ENCODE measurements at regions not wholly inside any gene's neighbourhood (a gene's known extent, or its start where the extent isn't known, plus 50 kb on each side); places are given as distances from the start of the nearest gene placed in this dataset.
"Not testable (repeated sequence)": the region's sequence is repeated elsewhere in the genome, so short reads cannot be mapped to it uniquely, and the experiment has no call there.

- no peak for DNase-seq (ENCODE audit: low read depth)
Observed at GRCh38 chr9:2354856-2355696, 266.5 kb upstream of the VLDLR start.

- DNase-seq (ENCODE audit: low read depth), result no peak
Observed at GRCh38 chr9:2355697-2355983, 265.9 kb upstream of the VLDLR start.

GRCh38 chr9:2356041-2356790, 265.4 kb upstream of the VLDLR start:
- DNase-seq (ENCODE audit: low read depth), result no peak

- no peak for DNase-seq (ENCODE audit: low read depth)
Observed at GRCh38 chr9:2359891-2360471, 261.6 kb upstream of the VLDLR start.

GRCh38 chr9:2362150-2362549, 259.4 kb upstream of the VLDLR start:
- DNase-seq (ENCODE audit: low read depth), result no peak

GRCh38 chr9:2363138-2363745, 258.3 kb upstream of the VLDLR start:
- DNase-seq (ENCODE audit: low read depth), result no peak

- DNase-seq (ENCODE audit: low read depth), result no peak
Observed at GRCh38 chr9:2363781-2364180, 257.8 kb upstream of the VLDLR start.

- no peak for DNase-seq (ENCODE audit: low read depth)
Observed at GRCh38 chr9:2367970-2368369, 253.6 kb upstream of the VLDLR start.

GRCh38 chr9:2373648-2374047, 247.9 kb upstream of the VLDLR start:
- no peak for DNase-seq (ENCODE audit: low read depth)

- no peak for DNase-seq (ENCODE audit: low read depth)
Observed at GRCh38 chr9:2375114-2375513, 246.5 kb upstream of the VLDLR start.

- DNase-seq (ENCODE audit: low read depth), result no peak
Observed at GRCh38 chr9:2377117-2377516, 244.5 kb upstream of the VLDLR start.

GRCh38 chr9:2377834-2378233, 243.8 kb upstream of the VLDLR start:
- DNase-seq (ENCODE audit: low read depth), result no peak

- DNase-seq (ENCODE audit: low read depth), result no peak
Observed at GRCh38 chr9:2378266-2378665, 243.3 kb upstream of the VLDLR start.

GRCh38 chr9:2378816-2379215, 242.8 kb upstream of the VLDLR start:
- DNase-seq (ENCODE audit: low read depth), result no peak

- DNase-seq (ENCODE audit: low read depth), result no peak
Observed at GRCh38 chr9:2384741-2385140, 236.8 kb upstream of the VLDLR start.

- DNase-seq (ENCODE audit: low read depth), result no peak
Observed at GRCh38 chr9:2385746-2386145, 235.8 kb upstream of the VLDLR start.

- DNase-seq (ENCODE audit: low read depth), result no peak
Observed at GRCh38 chr9:2386566-2386965, 235.0 kb upstream of the VLDLR start.

- no peak for DNase-seq (ENCODE audit: low read depth)
Observed at GRCh38 chr9:2387166-2387565, 234.4 kb upstream of the VLDLR start.

- no peak for DNase-seq (ENCODE audit: low read depth)
Observed at GRCh38 chr9:2389404-2389803, 232.2 kb upstream of the VLDLR start.

GRCh38 chr9:2390028-2390427, 231.6 kb upstream of the VLDLR start:
- no peak for DNase-seq (ENCODE audit: low read depth)

GRCh38 chr9:2391509-2392132, 230.0 kb upstream of the VLDLR start:
- not testable (repeated sequence) for DNase-seq (ENCODE audit: low read depth)

GRCh38 chr9:2394087-2394741, 227.4 kb upstream of the VLDLR start:
- DNase-seq (ENCODE audit: low read depth), result not testable (repeated sequence)

Measured in fibroblast of the conjunctiva (primary cell).